Testis (tissue), 2 donors: ENCODE measurements at regions not wholly inside any gene's neighbourhood (a gene's known extent, or its start where the extent isn't known, plus 50 kb on each side); places are given as distances from the start of the nearest gene placed in this dataset.

Source experiments
- CTCF ChIP-seq, 3 experiments: fragments of 450-650 bp in 2 of 3; fragments of 200-600 bp in 1 of 3; sonication (generic) in 1 of 3; IDR thresholded peaks; one replicate each; pipeline ENCODE4 v1.5.1; 2016 to 2019; ENCODE audit warnings: antibody characterized with exemption in 3 of 3, mild to moderate bottlenecking in 2 of 3, moderate library complexity in 1 of 3
- POLR2A ChIP-seq: fragments of 450-650 bp; IDR thresholded peaks from one replicate; pipeline ENCODE4 v1.6.1; 2017; ENCODE audit warnings: antibody characterized with exemption, mild to moderate bottlenecking, moderate library complexity

- no peak for TF ChIP-seq CTCF (IDR thresholded peaks at IDR 0.05)
- no peak for TF ChIP-seq POLR2A
Observed at GRCh38 chr11:93081694-93082093, 112.2 kb downstream of the MTNR1B start.
